ENCODE measurements at regions not wholly inside any gene's neighbourhood (a gene's known extent, or its start where the extent isn't known, plus 50 kb on each side); places are given as distances from the start of the nearest gene placed in this dataset.

GRCh38 chr10:113435881-113436280, 117.0 kb upstream of the HABP2 start:
- no peak for ATAC-seq
- BruUV-seq (replicated peaks), result no TSS peak
- H3K4me3 ChIP-seq, result no peak overlapping the region
- no peak for FAIRE-seq
- no peaks in the 10 kb centered on the region for H3K4me1 ChIP-seq (replicated peaks in 1 of 2; ENCODE audit: control insufficient read depth in 2 of 2, insufficient read depth in 2 of 2, low read length in 2 of 2)
- no peak overlapping the region for H3K27ac ChIP-seq (ENCODE audit: extremely low read depth, low read depth, low read length)
- intact Hi-C loops (cut with micrococcal nuclease) (no loop called here), in situ Hi-C loops (cut with MboI) (no loop called here)
- H3K9me3 ChIP-seq (replicated peaks; ENCODE audit: control insufficient read depth, insufficient read depth, low read depth, low read length), result no peaks in the 10 kb centered on the region
- TF ChIP-seq SMAD3 (CRISPR knock-in tag; conservative IDR thresholded peaks at IDR 0.05) (no peak), POLR2H (tag; IDR thresholded peaks at IDR 0.05; ENCODE audit: low read depth) (no peak), NONO (IDR thresholded peaks at IDR 0.05; ENCODE audit: low read depth in 2 of 2, low read length in 1 of 2) (no peak), NCOA1 (IDR thresholded peaks at IDR 0.05; ENCODE audit: low read depth) (no peak), MCM5 (IDR thresholded peaks at IDR 0.05; ENCODE audit: low read depth) (no peak), HNRNPK (IDR thresholded peaks at IDR 0.05; ENCODE audit: low read depth, low read length, poor library complexity, severe bottlenecking) (no peak), NFE2L1 (tag; IDR thresholded peaks at IDR 0.05; ENCODE audit: borderline replicate concordance, low read depth) (no peak), ZNF695 (CRISPR knock-in tag; IDR thresholded peaks at IDR 0.05) (no peak), NFYB (IDR thresholded peaks at IDR 0.05; ENCODE audit: extremely low read depth, insufficient read length) (no peak), GABPA (tag; conservative IDR thresholded peaks at IDR 0.05; ENCODE audit: low read depth) (no peak), PHF8 (IDR thresholded peaks at IDR 0.05; ENCODE audit: borderline replicate concordance, low read length) (no peak), TAF9B (IDR thresholded peaks at IDR 0.05; ENCODE audit: partially characterized antibody) (no peak), KAT8 (IDR thresholded peaks at IDR 0.05; ENCODE audit: low read depth) (no peak), KDM2B (CRISPR knock-in tag; IDR thresholded peaks at IDR 0.05) (no peak), NELFE (IDR thresholded peaks at IDR 0.05; ENCODE audit: insufficient read depth, insufficient read length) (no peak)
- no peaks in the 10 kb centered on the region for H3K79me2 ChIP-seq (ENCODE audit: control insufficient read depth, insufficient read depth, low read length)
- no peaks in the 10 kb centered on the region for H3K36me3 ChIP-seq (ENCODE audit: control insufficient read depth, insufficient read depth, low read length)
- CTCF ChIA-PET (ENCODE audit: low intra/inter-chr PET ratio), result no interaction called here
- H4K20me1 ChIP-seq (replicated peaks; ENCODE audit: control insufficient read depth, insufficient read depth, low read length), result no peaks in the 10 kb centered on the region
- no peak overlapping the region for H2AFZ ChIP-seq (ENCODE audit: low read depth, low read length)
- WGBS (ENCODE audit: insufficient coverage, low coverage, missing lambda C conversion rate), result 0% methylated on average over 2 of the region's 2 CpGs
- POLR2A ChIA-PET, result interaction anchor here (1.1 kb wide), 1 partner anchor 9 kb away, joined by 3 read pairs; no protein-coding TSS in a partner anchor
- no peak overlapping the region for H3K9ac ChIP-seq (ENCODE audit: insufficient read depth in 1 of 2, low read depth in 2 of 2, low read length in 2 of 2)
- no peak for DNase-seq (ENCODE audit: extremely low read depth in 1 of 4, low spot score in 3 of 4)
- no peaks in the 10 kb centered on the region for H3K27me3 ChIP-seq (ENCODE audit: control insufficient read depth in 2 of 2, insufficient read depth in 2 of 2, low read length in 2 of 2)
- no peak overlapping the region for H3K4me2 ChIP-seq (ENCODE audit: insufficient read depth, low read length)
- H3K9me1 ChIP-seq (ENCODE audit: control insufficient read depth, insufficient read depth, low read length), result no peaks in the 10 kb centered on the region

All from K562 (cell line).